SK-N-SH (cell line): ENCODE measurements at regions not wholly inside any gene's neighbourhood (a gene's known extent, or its start where the extent isn't known, plus 50 kb on each side); places are given as distances from the start of the nearest gene placed in this dataset.

ENCODE experiments used
- CTCF ChIA-PET: fragments of 300-600, 350-600 bp; formaldehyde crosslinking; extraction: SDS; loops from one replicate; lab custom pipeline; 2021; lab: Yijun Ruan, JAX
- POLR2A ChIA-PET: fragments of 350-600 bp; sonication (Branson Sonifier 250); formaldehyde crosslinking; extraction: SDS; loops from one replicate; lab custom pipeline; 2020; ENCODE audit warnings: antibody characterized with exemption, inconsistent platforms; lab: Yijun Ruan, JAX
- DNase-seq: peaks from one replicate; pipeline ENCODE4 v3.0.0; 2012
- H2AFZ ChIP-seq: fragments of 200-600 bp; sonication (generic); 2 replicates; pipeline ENCODE4 v1.8.1; 2016; ENCODE audit warnings: antibody characterized with exemption, mild to moderate bottlenecking, low read depth
- H3F3A ChIP-seq: fragments of 200-600 bp; sonication (generic); replicated peaks from 2 replicates; pipeline ENCODE3; 2016; ENCODE audit warnings: antibody characterized with exemption, mild to moderate bottlenecking; ENCODE audit not compliant: insufficient read depth
- H3K27ac ChIP-seq, 2 experiments: fragments of 200-500 bp in 1 of 2; fragments of 200-600 bp in 1 of 2; sonication (Bioruptor generic) in 1 of 2; sonication (generic), shearing (Covaris generic) in 1 of 2; 2 replicates each; pipeline versions ENCODE4 v1.5.1 to v1.6.1; 2014 to 2016; ENCODE audit warnings: low read depth in 2 of 2, inconsistent platforms in 1 of 2, low read length in 1 of 2, mild to moderate bottlenecking in 1 of 2, mixed read lengths in 1 of 2
- H3K27me3 ChIP-seq: fragments of 200-600 bp; sonication (generic), shearing (Covaris generic); 2 replicates; pipeline ENCODE4 v1.6.1; 2016; ENCODE audit warnings: mixed run types; ENCODE audit not compliant: insufficient read depth
- H3K36me3 ChIP-seq, 2 experiments: fragments of 200-500 bp in 1 of 2; fragments of 200-600 bp in 1 of 2; sonication (Bioruptor generic) in 1 of 2; sonication (generic) in 1 of 2; replicated peaks in 1 of 2; 2 replicates each; pipeline versions ENCODE3 to v1.5.1; 2014 to 2016; ENCODE audit warnings: low read length in 1 of 2, mild to moderate bottlenecking in 1 of 2; ENCODE audit not compliant: insufficient read depth in 2 of 2, control insufficient read depth in 1 of 2
- H3K4me1 ChIP-seq, 2 experiments: fragments of 200-500 bp in 1 of 2; fragments of 200-600 bp in 1 of 2; sonication (Bioruptor generic) in 1 of 2; sonication (generic), shearing (Covaris generic) in 1 of 2; 2 replicates each; pipeline versions ENCODE4 v1.5.1 to v1.6.1; 2014 to 2016; ENCODE audit warnings: low read depth in 1 of 2, low read length in 1 of 2, mixed run types in 1 of 2; ENCODE audit not compliant: insufficient read depth in 2 of 2, control insufficient read depth in 1 of 2
- H3K4me2 ChIP-seq: fragments of 200-600 bp; sonication (generic), shearing (Covaris generic); 2 replicates; pipeline ENCODE4 v1.6.1; 2017; ENCODE audit warnings: mixed run types
- H3K4me3 ChIP-seq, 2 experiments: fragments of 200-500 bp in 1 of 2; fragments of 200-600 bp in 1 of 2; sonication (Bioruptor generic) in 1 of 2; sonication (generic), shearing (Covaris generic) in 1 of 2; 2 replicates each; pipeline versions ENCODE4 v1.5.1 to v1.8.1; 2014 to 2016; ENCODE audit warnings: low read depth in 2 of 2, inconsistent platforms in 1 of 2, low read length in 1 of 2, mild to moderate bottlenecking in 1 of 2, mixed read lengths in 1 of 2, moderate library complexity in 1 of 2
- H3K79me2 ChIP-seq: fragments of 200-600 bp; sonication (generic); 2 replicates; pipeline ENCODE4 v1.8.1; 2017; ENCODE audit warnings: mild to moderate bottlenecking; ENCODE audit not compliant: insufficient read depth
- H3K9ac ChIP-seq: fragments of 200-600 bp; sonication (generic); 2 replicates; pipeline ENCODE4 v1.6.1; 2017; ENCODE audit warnings: mixed run types
- H3K9me2 ChIP-seq: fragments of 200-600 bp; sonication (generic); 2 replicates; pipeline ENCODE4 v1.6.1; 2017; ENCODE audit warnings: mixed run types
- H3K9me3 ChIP-seq: fragments of 200-600 bp; sonication (generic); 2 replicates; pipeline ENCODE4 v1.6.1; 2017; ENCODE audit warnings: mixed run types, mild to moderate bottlenecking, moderate library complexity
- H4K20me1 ChIP-seq: fragments of 200-600 bp; sonication (generic); 2 replicates; pipeline ENCODE4 v1.6.1; 2017; ENCODE audit warnings: mild to moderate bottlenecking, mixed run types; ENCODE audit not compliant: insufficient read depth
- ELF1 ChIP-seq: IDR thresholded peaks from 2 replicates; pipeline ENCODE4 v1.4.0; 2012
- EZH2phosphoT487 ChIP-seq: fragments of 200-600 bp; sonication (generic); IDR thresholded peaks from 2 replicates; pipeline ENCODE4 v1.6.1; 2017; ENCODE audit warnings: low read depth, mixed run types, mild to moderate bottlenecking, antibody characterized with exemption, moderate library complexity, borderline replicate concordance
- GATA2 ChIP-seq: sonication (generic); formaldehyde crosslinking; IDR thresholded peaks from 2 replicates; pipeline ENCODE4 v1.5.0; 2020; ENCODE audit warnings: mild to moderate bottlenecking, missing genetic modification reagents
- MEF2A ChIP-seq: IDR thresholded peaks from 2 replicates; pipeline ENCODE4 v1.4.0; 2012; ENCODE audit warnings: low read depth, borderline replicate concordance
- NRF1 ChIP-seq: IDR thresholded peaks from 2 replicates; pipeline ENCODE4 v1.6.1; 2012; ENCODE audit warnings: low read depth, mild to moderate bottlenecking, low read length
- POLR2AphosphoS5 ChIP-seq: IDR thresholded peaks from 2 replicates; pipeline ENCODE4 v1.6.1; 2012; ENCODE audit warnings: low read depth, low read length
- RFX5 ChIP-seq: IDR thresholded peaks from 2 replicates; pipeline ENCODE4 v1.6.1; 2012; ENCODE audit warnings: mild to moderate bottlenecking, improper control_type of control experiment, low read length
- RXRA ChIP-seq: IDR thresholded peaks from 2 replicates; pipeline ENCODE4 v1.4.0; 2012; ENCODE audit warnings: low read depth, mild to moderate bottlenecking, borderline replicate concordance
- SIN3A ChIP-seq: IDR thresholded peaks from 2 replicates; pipeline ENCODE4 v1.6.1; 2012; ENCODE audit warnings: low read depth, mild to moderate bottlenecking, low read length, moderate library complexity, borderline replicate concordance
- TCF12 ChIP-seq: IDR thresholded peaks from 2 replicates; pipeline ENCODE4 v1.4.0; 2012
- YY1 ChIP-seq: IDR thresholded peaks from 2 replicates; pipeline ENCODE4 v1.4.0; 2012; ENCODE audit warnings: low read depth, mild to moderate bottlenecking
- WGBS: methylation state at CpG from one replicate; pipeline ENCODE4 v1.1.6; 2017; ENCODE audit warnings: low lambda C conversion rate; 5-methylcytosine and 5-hydroxymethylcytosine counted together
- TF ChIP-seq, protein P1 (sequence below): IDR thresholded peaks from 2 replicates; pipeline ENCODE4 v1.4.0; 2012; ENCODE audit warnings: low read depth
- TF ChIP-seq, protein P2 (sequence below): IDR thresholded peaks from 2 replicates; pipeline ENCODE4 v1.4.0; 2012; ENCODE audit warnings: low read depth, borderline replicate concordance
- TF ChIP-seq, protein P3 (sequence below): IDR thresholded peaks from 2 replicates; pipeline ENCODE4; 2012
- TF ChIP-seq, protein P4 (sequence below): fragments of 200-600 bp; sonication (generic); IDR thresholded peaks from 2 replicates; pipeline ENCODE4 v1.6.1; 2017; ENCODE audit warnings: antibody characterized with exemption, mild to moderate bottlenecking, moderate library complexity
- TF ChIP-seq, protein P5 (sequence below): IDR thresholded peaks from 2 replicates; pipeline ENCODE4 v1.4.0; 2012; ENCODE audit warnings: low read depth, borderline replicate concordance

DNA sequence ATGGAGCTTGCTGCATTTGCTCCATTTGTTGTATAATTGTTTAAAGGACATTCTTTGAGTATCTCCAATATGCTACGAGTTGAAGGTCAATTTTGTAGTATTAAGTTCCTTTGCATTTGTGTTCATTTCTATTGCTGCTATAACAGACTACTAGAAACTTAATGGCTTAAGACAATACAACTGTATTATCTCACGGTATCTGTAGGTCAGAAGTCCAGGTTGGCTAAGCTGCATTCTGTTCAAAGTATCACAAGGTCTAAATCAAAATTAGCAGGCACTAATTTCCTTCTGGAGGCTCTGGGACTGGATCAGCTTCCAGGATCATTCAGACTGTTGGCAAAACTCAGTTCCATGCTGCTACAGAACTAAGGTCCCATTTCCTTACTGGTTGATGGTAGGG, 340.6 kb downstream of the GXYLT1 start:
- CTCF ChIA-PET, result interaction anchor here (1.3 kb wide), 1 partner anchor 221 kb away, joined by 3 read pairs; no protein-coding TSS in a partner anchor
- POLR2A ChIA-PET, result no interaction called here
- H3K4me1 ChIP-seq, result peaks cover 0 to 2% of the 10 kb centered on the region in 2 experiments; a peak in 2 of 4 replicates

More for the DNA sequence above, 340.6 kb downstream of the GXYLT1 start:
- Histone ChIP-seq H3K9me3 (no peaks in the 10 kb centered on the region), H3K4me2 (no peak overlapping the region), H3K9ac (no peak overlapping the region), H3K79me2 (no peaks in the 10 kb centered on the region), H3F3A (no peaks in the 10 kb centered on the region), H4K20me1 (no peaks in the 10 kb centered on the region), H3K27me3 (no peaks in the 10 kb centered on the region), H3K4me3 (no peak overlapping the region), H2AFZ (no peak overlapping the region), H3K9me2 (no peaks in the 10 kb centered on the region), H3K27ac (no peak overlapping the region), H3K36me3 (no peaks in the 10 kb centered on the region)
- TF ChIP-seq RXRA (no peak), YY1 (no peak), RFX5 (no peak), EZH2phosphoT487 (no peak), SIN3A (no peak), POLR2AphosphoS5 (no peak), NRF1 (no peak), GATA2 (no peak), ELF1 (no peak), TCF12 (no peak), MEF2A (no peak)
- TF ChIP-seq, protein P1, sequence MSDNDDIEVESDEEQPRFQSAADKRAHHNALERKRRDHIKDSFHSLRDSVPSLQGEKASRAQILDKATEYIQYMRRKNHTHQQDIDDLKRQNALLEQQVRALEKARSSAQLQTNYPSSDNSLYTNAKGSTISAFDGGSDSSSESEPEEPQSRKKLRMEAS, result no peak
- TF ChIP-seq, protein P2, sequence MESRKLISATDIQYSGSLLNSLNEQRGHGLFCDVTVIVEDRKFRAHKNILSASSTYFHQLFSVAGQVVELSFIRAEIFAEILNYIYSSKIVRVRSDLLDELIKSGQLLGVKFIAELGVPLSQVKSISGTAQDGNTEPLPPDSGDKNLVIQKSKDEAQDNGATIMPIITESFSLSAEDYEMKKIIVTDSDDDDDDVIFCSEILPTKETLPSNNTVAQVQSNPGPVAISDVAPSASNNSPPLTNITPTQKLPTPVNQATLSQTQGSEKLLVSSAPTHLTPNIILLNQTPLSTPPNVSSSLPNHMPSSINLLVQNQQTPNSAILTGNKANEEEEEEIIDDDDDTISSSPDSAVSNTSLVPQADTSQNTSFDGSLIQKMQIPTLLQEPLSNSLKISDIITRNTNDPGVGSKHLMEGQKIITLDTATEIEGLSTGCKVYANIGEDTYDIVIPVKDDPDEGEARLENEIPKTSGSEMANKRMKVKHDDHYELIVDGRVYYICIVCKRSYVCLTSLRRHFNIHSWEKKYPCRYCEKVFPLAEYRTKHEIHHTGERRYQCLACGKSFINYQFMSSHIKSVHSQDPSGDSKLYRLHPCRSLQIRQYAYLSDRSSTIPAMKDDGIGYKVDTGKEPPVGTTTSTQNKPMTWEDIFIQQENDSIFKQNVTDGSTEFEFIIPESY, result no peak
- TF ChIP-seq, protein P3, sequence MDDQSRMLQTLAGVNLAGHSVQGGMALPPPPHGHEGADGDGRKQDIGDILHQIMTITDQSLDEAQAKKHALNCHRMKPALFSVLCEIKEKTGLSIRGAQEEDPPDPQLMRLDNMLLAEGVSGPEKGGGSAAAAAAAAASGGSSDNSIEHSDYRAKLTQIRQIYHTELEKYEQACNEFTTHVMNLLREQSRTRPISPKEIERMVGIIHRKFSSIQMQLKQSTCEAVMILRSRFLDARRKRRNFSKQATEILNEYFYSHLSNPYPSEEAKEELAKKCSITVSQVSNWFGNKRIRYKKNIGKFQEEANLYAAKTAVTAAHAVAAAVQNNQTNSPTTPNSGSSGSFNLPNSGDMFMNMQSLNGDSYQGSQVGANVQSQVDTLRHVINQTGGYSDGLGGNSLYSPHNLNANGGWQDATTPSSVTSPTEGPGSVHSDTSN, result no peak
- TF ChIP-seq, protein P4, sequence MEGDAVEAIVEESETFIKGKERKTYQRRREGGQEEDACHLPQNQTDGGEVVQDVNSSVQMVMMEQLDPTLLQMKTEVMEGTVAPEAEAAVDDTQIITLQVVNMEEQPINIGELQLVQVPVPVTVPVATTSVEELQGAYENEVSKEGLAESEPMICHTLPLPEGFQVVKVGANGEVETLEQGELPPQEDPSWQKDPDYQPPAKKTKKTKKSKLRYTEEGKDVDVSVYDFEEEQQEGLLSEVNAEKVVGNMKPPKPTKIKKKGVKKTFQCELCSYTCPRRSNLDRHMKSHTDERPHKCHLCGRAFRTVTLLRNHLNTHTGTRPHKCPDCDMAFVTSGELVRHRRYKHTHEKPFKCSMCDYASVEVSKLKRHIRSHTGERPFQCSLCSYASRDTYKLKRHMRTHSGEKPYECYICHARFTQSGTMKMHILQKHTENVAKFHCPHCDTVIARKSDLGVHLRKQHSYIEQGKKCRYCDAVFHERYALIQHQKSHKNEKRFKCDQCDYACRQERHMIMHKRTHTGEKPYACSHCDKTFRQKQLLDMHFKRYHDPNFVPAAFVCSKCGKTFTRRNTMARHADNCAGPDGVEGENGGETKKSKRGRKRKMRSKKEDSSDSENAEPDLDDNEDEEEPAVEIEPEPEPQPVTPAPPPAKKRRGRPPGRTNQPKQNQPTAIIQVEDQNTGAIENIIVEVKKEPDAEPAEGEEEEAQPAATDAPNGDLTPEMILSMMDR, result no peak
- TF ChIP-seq, protein P5, sequence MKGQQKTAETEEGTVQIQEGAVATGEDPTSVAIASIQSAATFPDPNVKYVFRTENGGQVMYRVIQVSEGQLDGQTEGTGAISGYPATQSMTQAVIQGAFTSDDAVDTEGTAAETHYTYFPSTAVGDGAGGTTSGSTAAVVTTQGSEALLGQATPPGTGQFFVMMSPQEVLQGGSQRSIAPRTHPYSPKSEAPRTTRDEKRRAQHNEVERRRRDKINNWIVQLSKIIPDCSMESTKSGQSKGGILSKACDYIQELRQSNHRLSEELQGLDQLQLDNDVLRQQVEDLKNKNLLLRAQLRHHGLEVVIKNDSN, result no peak
- no peak for DNase-seq
- WGBS, result 48% methylated on average over 2 of the region's 2 CpGs
